ENCODE measurements at regions not wholly inside any gene's neighbourhood (a gene's known extent, or its start where the extent isn't known, plus 50 kb on each side); places are given as distances from the start of the nearest gene placed in this dataset.

- H3K27ac ChIP-seq, result no peak overlapping the region
- TF ChIP-seq POLR2AphosphoS5 (IDR thresholded peaks at IDR 0.05) (no peak), POLR2A (IDR thresholded peaks at IDR 0.05) (no peak)
- TF ChIP-seq, protein P1, sequence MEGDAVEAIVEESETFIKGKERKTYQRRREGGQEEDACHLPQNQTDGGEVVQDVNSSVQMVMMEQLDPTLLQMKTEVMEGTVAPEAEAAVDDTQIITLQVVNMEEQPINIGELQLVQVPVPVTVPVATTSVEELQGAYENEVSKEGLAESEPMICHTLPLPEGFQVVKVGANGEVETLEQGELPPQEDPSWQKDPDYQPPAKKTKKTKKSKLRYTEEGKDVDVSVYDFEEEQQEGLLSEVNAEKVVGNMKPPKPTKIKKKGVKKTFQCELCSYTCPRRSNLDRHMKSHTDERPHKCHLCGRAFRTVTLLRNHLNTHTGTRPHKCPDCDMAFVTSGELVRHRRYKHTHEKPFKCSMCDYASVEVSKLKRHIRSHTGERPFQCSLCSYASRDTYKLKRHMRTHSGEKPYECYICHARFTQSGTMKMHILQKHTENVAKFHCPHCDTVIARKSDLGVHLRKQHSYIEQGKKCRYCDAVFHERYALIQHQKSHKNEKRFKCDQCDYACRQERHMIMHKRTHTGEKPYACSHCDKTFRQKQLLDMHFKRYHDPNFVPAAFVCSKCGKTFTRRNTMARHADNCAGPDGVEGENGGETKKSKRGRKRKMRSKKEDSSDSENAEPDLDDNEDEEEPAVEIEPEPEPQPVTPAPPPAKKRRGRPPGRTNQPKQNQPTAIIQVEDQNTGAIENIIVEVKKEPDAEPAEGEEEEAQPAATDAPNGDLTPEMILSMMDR (IDR thresholded peaks at IDR 0.05), result no peak
- intact Hi-C loops (cut with DNase I), result no loop called here
- 58% methylated on average over 3 of the region's 3 CpGs for WGBS
- H3K4me3 ChIP-seq, result no peak overlapping the region
- no peaks in the 10 kb centered on the region for H3K36me3 ChIP-seq
- no peaks in the 10 kb centered on the region for H3K4me1 ChIP-seq (replicated peaks)
- H3K9me3 ChIP-seq, result no peaks in the 10 kb centered on the region
- no peak for DNase-seq (ENCODE audit: low spot score)
- no peaks in the 10 kb centered on the region for H3K27me3 ChIP-seq (replicated peaks; ENCODE audit: insufficient read depth)
Observed at GRCh38 chr15:36079021-36079420, 500.4 kb upstream of the CDIN1 start.

DNA sequence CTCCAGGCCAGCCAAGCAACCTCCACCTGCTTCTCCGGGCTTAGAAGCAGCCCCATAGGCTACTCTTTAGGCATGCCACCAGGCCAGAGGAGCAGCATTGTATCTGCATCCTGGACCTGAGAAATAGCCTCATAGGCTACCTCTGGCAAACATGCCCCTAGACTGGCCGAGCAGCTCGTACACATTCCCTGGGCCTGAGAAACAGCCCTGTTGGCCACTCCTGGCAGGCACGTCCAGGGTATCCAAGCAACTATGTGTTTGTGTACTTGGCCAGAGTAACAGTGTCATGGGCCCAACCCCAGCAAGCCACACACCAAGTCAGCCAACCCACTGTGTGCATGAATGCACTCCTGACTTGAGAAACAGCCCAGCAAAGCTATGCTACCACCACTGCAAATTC lies 498.7 kb upstream of the CDIN1 start:
- Histone ChIP-seq H3K27ac (no peak overlapping the region), H3K9me3 (no peaks in the 10 kb centered on the region), H3K4me3 (no peak overlapping the region), H3K36me3 (no peaks in the 10 kb centered on the region), H3K27me3 (replicated peaks; ENCODE audit: insufficient read depth) (no peaks in the 10 kb centered on the region), H3K4me1 (replicated peaks) (no peaks in the 10 kb centered on the region)
- DNase-seq (ENCODE audit: low spot score), result no peak
- 67% methylated on average over 3 of the region's 4 CpGs for WGBS
- TF ChIP-seq, protein P1 (IDR thresholded peaks at IDR 0.05), result no peak
- intact Hi-C loops (cut with DNase I), result no loop called here

DNA sequence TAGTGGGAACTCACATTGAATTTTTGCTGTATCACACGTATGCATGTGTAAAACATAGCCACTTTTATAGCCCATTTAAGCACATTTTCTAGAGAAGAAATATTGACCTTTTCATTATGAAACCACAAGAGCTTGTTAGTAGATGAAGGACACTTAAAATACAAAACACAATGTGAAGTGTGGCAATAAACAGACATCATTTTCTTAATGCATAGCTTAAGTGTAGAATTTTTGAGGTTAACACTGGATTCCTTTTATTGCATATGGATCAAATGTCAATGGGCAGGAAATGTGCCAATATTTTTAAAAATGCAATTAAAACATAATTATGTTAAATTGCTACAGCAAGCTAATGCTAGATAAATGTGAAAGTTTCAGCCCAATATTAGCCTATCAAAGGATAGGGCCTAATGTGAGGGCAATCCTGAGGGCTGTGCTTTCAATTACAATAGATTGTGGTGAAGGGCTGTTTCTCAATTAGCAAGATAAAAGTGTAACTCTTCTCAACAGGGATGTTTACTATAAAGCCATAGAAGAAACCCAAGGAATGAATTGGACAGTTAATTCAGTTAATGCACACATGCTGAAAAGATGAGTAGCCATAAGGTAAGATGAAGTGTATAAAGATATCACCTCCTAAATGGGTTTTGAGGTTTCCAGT lies 489.0 kb upstream of the CDIN1 start:
- intact Hi-C loops (cut with DNase I), result no loop called here
- Histone ChIP-seq H3K36me3 (no peaks in the 10 kb centered on the region), H3K27ac (no peak overlapping the region), H3K27me3 (replicated peaks; ENCODE audit: insufficient read depth) (no peaks in the 10 kb centered on the region), H3K4me1 (replicated peaks) (no peaks in the 10 kb centered on the region), H3K9me3 (no peaks in the 10 kb centered on the region), H3K4me3 (no peak overlapping the region)
- 83% methylated on average over 1 of the region's 1 CpG for WGBS
- TF ChIP-seq, protein P1 (IDR thresholded peaks at IDR 0.05), result no peak
- TF ChIP-seq POLR2A (IDR thresholded peaks at IDR 0.05), result no peak
- no peak for DNase-seq (ENCODE audit: low spot score)

DNA sequence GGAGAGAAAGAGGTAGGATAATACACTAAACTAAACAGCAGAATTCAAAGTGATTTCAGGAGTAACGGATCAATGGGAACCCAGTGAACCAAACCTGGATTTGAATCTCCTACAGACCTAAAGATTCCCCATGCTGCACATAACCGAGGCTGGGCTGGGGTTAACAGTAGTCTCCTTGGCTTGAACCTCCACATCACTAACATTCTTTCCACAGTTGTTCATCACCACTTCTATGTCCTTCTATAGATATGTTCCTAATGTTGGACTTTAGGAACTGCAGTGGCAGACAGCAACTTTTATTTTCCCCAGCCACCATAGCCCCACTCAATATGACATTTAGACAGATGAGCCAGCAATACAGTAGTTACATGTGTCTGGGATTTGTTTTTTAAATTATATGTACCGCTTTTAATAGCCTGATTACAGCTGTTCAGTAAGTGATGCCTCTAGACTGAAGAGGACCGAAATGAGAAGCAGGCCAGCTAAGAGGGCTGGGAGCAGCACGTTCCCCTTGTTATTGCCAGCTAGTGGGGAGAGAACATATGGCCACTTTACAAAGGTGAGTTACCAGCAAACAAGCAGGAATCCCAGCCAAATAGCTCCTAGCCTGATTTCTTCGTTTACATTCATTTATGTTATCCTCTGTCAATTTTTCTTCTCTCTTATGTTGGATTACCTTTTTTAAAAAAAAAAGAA lies 472.6 kb upstream of the CDIN1 start:
- DNase-seq (ENCODE audit: low spot score), result no peak
- Histone ChIP-seq H3K27me3 (replicated peaks; ENCODE audit: insufficient read depth) (no peaks in the 10 kb centered on the region), H3K4me1 (replicated peaks) (no peaks in the 10 kb centered on the region), H3K4me3 (no peak overlapping the region), H3K9me3 (no peaks in the 10 kb centered on the region), H3K36me3 (no peaks in the 10 kb centered on the region), H3K27ac (no peak overlapping the region)
- intact Hi-C loops (cut with DNase I), result no loop called here
- WGBS, result 67% methylated on average over 6 of the region's 6 CpGs
- TF ChIP-seq POLR2A (IDR thresholded peaks at IDR 0.05) (no peak), POLR2AphosphoS5 (IDR thresholded peaks at IDR 0.05) (no peak)
- TF ChIP-seq, protein P1 (IDR thresholded peaks at IDR 0.05), result no peak

- TF ChIP-seq POLR2AphosphoS5 (IDR thresholded peaks at IDR 0.05), result no peak
- TF ChIP-seq, protein P1 (IDR thresholded peaks at IDR 0.05), result no peak
- Histone ChIP-seq H3K4me3 (no peak overlapping the region), H3K9me3 (no peaks in the 10 kb centered on the region), H3K27me3 (replicated peaks; ENCODE audit: insufficient read depth) (no peaks in the 10 kb centered on the region), H3K4me1 (replicated peaks) (no peaks in the 10 kb centered on the region), H3K36me3 (no peaks in the 10 kb centered on the region), H3K27ac (no peak overlapping the region)
- intact Hi-C loops (cut with DNase I), result no loop called here
- 93% methylated on average over 2 of the region's 2 CpGs for WGBS
- no peak for DNase-seq (ENCODE audit: low spot score)
Observed at GRCh38 chr15:36108541-36108940, 470.9 kb upstream of the CDIN1 start.

All from prostate gland (tissue), 2 donors.